Loucy (cell line): ENCODE measurements at regions not wholly inside any gene's neighbourhood (a gene's known extent, or its start where the extent isn't known, plus 50 kb on each side); places are given as distances from the start of the nearest gene placed in this dataset.

Experiments
- H2AFZ ChIP-seq: fragments of 200-600 bp; sonication (generic); 2 replicates; pipeline ENCODE4 v1.6.0; 2016; ENCODE audit warnings: antibody characterized with exemption, mild to moderate bottlenecking, low read length, moderate library complexity
- H3F3A ChIP-seq: fragments of 200-600 bp; 2 replicates; pipeline ENCODE4 v1.6.0; 2016; ENCODE audit warnings: antibody characterized with exemption, low read depth, mild to moderate bottlenecking
- H3K27me3 ChIP-seq: fragments of 200-600 bp; sonication (generic); 2 replicates; pipeline ENCODE4 v1.6.1; 2014; ENCODE audit warnings: low read length, mild to moderate bottlenecking; ENCODE audit not compliant: insufficient read depth, poor library complexity, severe bottlenecking
- H3K36me3 ChIP-seq: fragments of 200-600 bp; sonication (generic); 2 replicates; pipeline ENCODE4 v1.6.1; 2016; ENCODE audit warnings: low read length; ENCODE audit not compliant: insufficient read depth
- H3K4me1 ChIP-seq: fragments of 200-600 bp; sonication (generic); 2 replicates; pipeline ENCODE4 v1.5.1; 2014; ENCODE audit warnings: low read length, mild to moderate bottlenecking; ENCODE audit not compliant: insufficient read depth, poor library complexity, severe bottlenecking
- H3K4me2 ChIP-seq: fragments of 200-600 bp; sonication (generic); 2 replicates; pipeline ENCODE4 v1.6.0; 2014; ENCODE audit warnings: antibody characterized with exemption, low read length, low read depth, mild to moderate bottlenecking; ENCODE audit not compliant: poor library complexity, severe bottlenecking
- H3K4me3 ChIP-seq: fragments of 200-600 bp; sonication (generic); 2 replicates; pipeline ENCODE4 v1.5.1; 2014; ENCODE audit warnings: low read length, mild to moderate bottlenecking, mixed read lengths; ENCODE audit not compliant: poor library complexity, severe bottlenecking
- H3K79me2 ChIP-seq: fragments of 200-600 bp; sonication (generic); 2 replicates; pipeline ENCODE4 v1.6.1; 2014; ENCODE audit warnings: low read length; ENCODE audit not compliant: insufficient read depth
- H3K9ac ChIP-seq: fragments of 200-600 bp; sonication (generic); 2 replicates; pipeline ENCODE4 v1.6.0; 2014; ENCODE audit warnings: mild to moderate bottlenecking, low read depth, low read length, moderate library complexity; ENCODE audit not compliant: poor library complexity, severe bottlenecking
- H3K9me2 ChIP-seq: fragments of 200-600 bp; sonication (generic); replicated peaks from 2 replicates; pipeline ENCODE4 v1.6.1; 2016; ENCODE audit warnings: low read depth, low read length, mixed read lengths
- H3K9me3 ChIP-seq: fragments of 200-600 bp; sonication (generic); 2 replicates; pipeline ENCODE4 v1.6.1; 2014; ENCODE audit warnings: mild to moderate bottlenecking, antibody characterized with exemption, low read length, low read depth; ENCODE audit not compliant: insufficient read depth
- H4K20me1 ChIP-seq: fragments of 200-600 bp; sonication (generic); 2 replicates; pipeline ENCODE4 v1.6.0; 2014; ENCODE audit warnings: antibody characterized with exemption, low read length, mild to moderate bottlenecking; ENCODE audit not compliant: insufficient read depth, poor library complexity, severe bottlenecking
- CTCF ChIP-seq: fragments of 200-600 bp; sonication (generic); conservative IDR thresholded peaks from 2 replicates; pipeline ENCODE4 v1.5.1; 2014; ENCODE audit warnings: mild to moderate bottlenecking, antibody characterized with exemption, low read length
- EZH2phosphoT487 ChIP-seq: fragments of 200-600 bp; IDR thresholded peaks from 2 replicates; pipeline ENCODE4 v1.6.1; 2018; ENCODE audit warnings: antibody characterized with exemption, mild to moderate bottlenecking, moderate library complexity, borderline replicate concordance

GRCh38 chr6:10465629-10466499, 51.0 kb upstream of the TFAP2A start:
- Histone ChIP-seq H3K9ac (no peak overlapping the region), H4K20me1 (no peaks in the 10 kb centered on the region), H2AFZ (no peak overlapping the region), H3K4me3 (no peak overlapping the region), H3F3A (no peaks in the 10 kb centered on the region), H3K79me2 (no peaks in the 10 kb centered on the region), H3K27me3 (no peaks in the 10 kb centered on the region), H3K36me3 (no peaks in the 10 kb centered on the region), H3K4me1 (no peaks in the 10 kb centered on the region), H3K9me3 (no peaks in the 10 kb centered on the region), H3K9me2 (no peaks in the 10 kb centered on the region), H3K4me2 (no peak overlapping the region)
- TF ChIP-seq CTCF: peak; percentile 67
- TF ChIP-seq EZH2phosphoT487: no peak
